ENCODE measurements at regions not wholly inside any gene's neighbourhood (a gene's known extent, or its start where the extent isn't known, plus 50 kb on each side); places are given as distances from the start of the nearest gene placed in this dataset.

GRCh38 chrX:69107231-69107739 lies 58.0 kb downstream of the PJA1 start:
- TF ChIP-seq CTCF (IDR thresholded peaks at IDR 0.05; ENCODE audit: low read depth, low read length, poor library complexity, severe bottlenecking): no peak
- TF ChIP-seq EZH2phosphoT487 (IDR thresholded peaks at IDR 0.05; ENCODE audit: borderline replicate concordance, low read length): no peak

Measured in DOHH2 (cell line).